HT-29 (cell line): ENCODE measurements at regions not wholly inside any gene's neighbourhood (a gene's known extent, or its start where the extent isn't known, plus 50 kb on each side); places are given as distances from the start of the nearest gene placed in this dataset.

Experiments
- DNase-seq: peaks from one replicate; pipeline ENCODE4 v3.0.0-alpha.2; 2015; ENCODE audit warnings: low spot score

GRCh38 chr2:220107380-220107791 lies 480.0 kb downstream of the SLC4A3 start:
- DNase-seq, result no peak

- DNase-seq, result no peak
Observed at GRCh38 chr2:220114443-220114842, 487.0 kb downstream of the SLC4A3 start.

- DNase-seq, result no peak
Observed at GRCh38 chr2:220117025-220117424, 489.6 kb downstream of the SLC4A3 start.

- DNase-seq, result no peak
Observed at GRCh38 chr2:220120041-220120440, 492.6 kb downstream of the SLC4A3 start.

GRCh38 chr2:220123751-220124150 lies 496.3 kb downstream of the SLC4A3 start:
- DNase-seq, result no peak

- DNase-seq, result no peak
Observed at GRCh38 chr2:220125551-220125950, 498.1 kb downstream of the SLC4A3 start.

GRCh38 chr2:220127311-220127710 lies 499.9 kb downstream of the SLC4A3 start:
- DNase-seq, result no peak

GRCh38 chr2:220127876-220128275 lies 500.4 kb downstream of the SLC4A3 start:
- DNase-seq, result no peak

- DNase-seq, result no peak
Observed at GRCh38 chr2:220129391-220129790, 502.0 kb downstream of the SLC4A3 start.

GRCh38 chr2:220134756-220135534 lies 507.5 kb downstream of the SLC4A3 start:
- no peak for DNase-seq

- DNase-seq, result no peak
Observed at GRCh38 chr2:220143336-220143735, 515.9 kb downstream of the SLC4A3 start.

- DNase-seq, result no peak
Observed at GRCh38 chr2:220144411-220144810, 517.0 kb downstream of the SLC4A3 start.

GRCh38 chr2:220147161-220148038 lies 520.0 kb downstream of the SLC4A3 start:
- no peak for DNase-seq

GRCh38 chr2:220148471-220149248 lies 521.2 kb downstream of the SLC4A3 start:
- DNase-seq, result no peak

- DNase-seq, result no peak
Observed at GRCh38 chr2:220151341-220151740, 523.9 kb downstream of the SLC4A3 start.

- no peak for DNase-seq
Observed at GRCh38 chr2:220152281-220152935, 525.0 kb downstream of the SLC4A3 start.

- no peak for DNase-seq
Observed at GRCh38 chr2:220153118-220153517, 525.7 kb downstream of the SLC4A3 start.

- DNase-seq, result no peak
Observed at GRCh38 chr2:220154304-220154703, 526.9 kb downstream of the SLC4A3 start.

- DNase-seq, result no peak
Observed at GRCh38 chr2:220157312-220157711, 529.9 kb downstream of the SLC4A3 start.

- DNase-seq, result no peak
Observed at GRCh38 chr2:220159738-220160137, 532.3 kb downstream of the SLC4A3 start.

GRCh38 chr2:220162320-220162719 lies 534.9 kb downstream of the SLC4A3 start:
- no peak for DNase-seq
